Motor neuron (in vitro differentiated cells): ENCODE measurements at regions not wholly inside any gene's neighbourhood (a gene's known extent, or its start where the extent isn't known, plus 50 kb on each side); places are given as distances from the start of the nearest gene placed in this dataset.

Source experiments
- ATAC-seq, 8 experiments: fragments of 200-7000 bp; cut with Tn5 transposase; replicated peaks in 6 of 8; 2 replicates each; pipeline ENCODE4 v1.8.0; 2021; ENCODE audit warnings: mild to moderate bottlenecking in 8 of 8, moderate library complexity in 8 of 8
- H3K27ac ChIP-seq, 2 donors: fragments of 250-450 bp; sonication (Bioruptor Pico); 2 replicates each; pipeline ENCODE4 v1.9.0; 2021; ENCODE audit warnings: antibody characterized with exemption in 2 of 2, mild to moderate bottlenecking in 2 of 2, moderate library complexity in 1 of 2
- H3K4me1 ChIP-seq, 2 donors: fragments of 250-450 bp; sonication (Bioruptor Pico); replicated peaks in 1 of 2; 2 replicates each; pipeline ENCODE4 v1.6.1; 2021; ENCODE audit warnings: antibody characterized with exemption in 2 of 2, mild to moderate bottlenecking in 2 of 2, moderate library complexity in 1 of 2
- H3K4me3 ChIP-seq, 5 donors: fragments of 250-450 bp; sonication (Bioruptor Pico); 2 replicates each; pipeline ENCODE4 v1.9.0; 2021; ENCODE audit warnings: antibody characterized with exemption in 5 of 5, mild to moderate bottlenecking in 5 of 5, moderate library complexity in 4 of 5
- WGBS, 10 experiments: fragments of 450-650 bp; shearing (Covaris generic); methylation state at CpG; one replicate each; pipeline ENCODE4 v1.0.0; 2022; 5-methylcytosine and 5-hydroxymethylcytosine counted together
- in situ Hi-C, 9 experiments: fragments of 400-800 bp; cut with MboI; loops; one replicate each; pipeline ENCODE4 v1.15.0; 2021; ENCODE audit warnings: low sequenced_read_pairs in 9 of 9, low pct_unique_long_range_greater_than_20kb in 2 of 9; ENCODE audit not compliant: unreplicated experiment in 9 of 9

GRCh38 chr18:47543080-47543479, 291.6 kb upstream of the SKOR2 start:
- WGBS, 10 experiments: 0 to 93% (median 71%) methylated on average over 1 to 3 of the region's 3 CpGs
- no peak for ATAC-seq
- in situ Hi-C loops: no loop called here

GRCh38 chr18:47542551-47542950, 291.1 kb upstream of the SKOR2 start:
- Histone ChIP-seq H3K4me1 (peaks cover 0 to 3% of the 10 kb centered on the region in 2 donors), H3K27ac (no peak overlapping the region), H3K4me3 (no peak overlapping the region)
- in situ Hi-C loops: no loop called here
- peak in 4 of 8 experiments; percentile 27 to 62 (median 41) for ATAC-seq
- WGBS, 10 experiments: 0 to 80% (median 47%) methylated on average over 2 of the region's 2 CpGs; no CpG with 5 or more reads in 4 of the 10 experiments

More at GRCh38 chr18:47543080-47543479, 291.6 kb upstream of the SKOR2 start:
- Histone ChIP-seq H3K27ac (no peak overlapping the region), H3K4me1 (peaks cover 0 to 3% of the 10 kb centered on the region in 2 donors), H3K4me3 (no peak overlapping the region)

- WGBS, 10 experiments: 71 to 100% (median 90%) methylated on average over 1 to 7 of the region's 27 CpGs; no CpG with 5 or more reads in 7 of the 10 experiments
These were observed 280.3 kb upstream of the SKOR2 start for GRCh38 chr18:47531717-47532116.

GRCh38 chr18:47530695-47531094, 279.2 kb upstream of the SKOR2 start:
- in situ Hi-C loops: no loop called here
- no peak for ATAC-seq
- no peak overlapping the region for H3K27ac ChIP-seq
- WGBS, 10 experiments: 0 to 93% (median 57%) methylated on average over 1 to 2 of the region's 3 CpGs; no CpG with 5 or more reads in 4 of the 10 experiments
- H3K4me1 ChIP-seq: peaks cover 0 to 5% of the 10 kb centered on the region in 2 donors
- no peak overlapping the region for H3K4me3 ChIP-seq

More at GRCh38 chr18:47531717-47532116, 280.3 kb upstream of the SKOR2 start:
- peaks cover 0 to 5% of the 10 kb centered on the region in 2 donors for H3K4me1 ChIP-seq
- no peak overlapping the region for H3K27ac ChIP-seq
- ATAC-seq: peak in 2 of 8 experiments; percentile 34 to 61
- H3K4me3 ChIP-seq: no peak overlapping the region
- in situ Hi-C loops: no loop called here

- 29 to 100% (median 77%) methylated on average over 1 of the region's 1 CpG; no CpG with 5 or more reads in 4 of the 10 experiments for WGBS, 10 experiments
- no peak for ATAC-seq
- no peak overlapping the region for H3K4me3 ChIP-seq
- H3K27ac ChIP-seq: no peak overlapping the region
- H3K4me1 ChIP-seq: peaks cover 0 to 5% of the 10 kb centered on the region in 2 donors
- in situ Hi-C loops: no loop called here
These were observed 276.9 kb upstream of the SKOR2 start for GRCh38 chr18:47528343-47528742.

- 73 to 100% methylated on average over 1 to 3 of the region's 24 CpGs; no CpG with 5 or more reads in 8 of the 10 experiments for WGBS, 10 experiments
- in situ Hi-C loops: no loop called here
- H3K4me1 ChIP-seq: peaks cover 0 to 1% of the 10 kb centered on the region in 2 donors
- no peak overlapping the region for H3K4me3 ChIP-seq
- no peak overlapping the region for H3K27ac ChIP-seq
- ATAC-seq: peak in 1 of 8 experiments; percentile 24
These were observed 274.7 kb upstream of the SKOR2 start for GRCh38 chr18:47526147-47526546.

GRCh38 chr18:47522359-47522758, 270.9 kb upstream of the SKOR2 start:
- ATAC-seq: no peak
- Histone ChIP-seq H3K4me1 (no peaks in the 10 kb centered on the region), H3K27ac (no peak overlapping the region), H3K4me3 (no peak overlapping the region)
- in situ Hi-C loops: no loop called here
- WGBS, 10 experiments: 0 to 100% (median 100%) methylated on average over 1 to 2 of the region's 2 CpGs; no CpG with 5 or more reads in 3 of the 10 experiments

- Histone ChIP-seq H3K4me3 (no peak overlapping the region), H3K27ac (no peak overlapping the region), H3K4me1 (no peaks in the 10 kb centered on the region)
- no peak for ATAC-seq
- in situ Hi-C loops: no loop called here
- 50 to 100% (median 97%) methylated on average over 1 to 6 of the region's 9 CpGs; no CpG with 5 or more reads in 5 of the 10 experiments for WGBS, 10 experiments
These were observed 268.8 kb upstream of the SKOR2 start for GRCh38 chr18:47520263-47520662.

GRCh38 chr18:47519706-47520105, 268.2 kb upstream of the SKOR2 start:
- in situ Hi-C loops: no loop called here

GRCh38 chr18:47519277-47519676, 267.8 kb upstream of the SKOR2 start:
- WGBS, 10 experiments: 0 to 100% (median 77%) methylated on average over 1 to 5 of the region's 5 CpGs; no CpG with 5 or more reads in 1 of the 10 experiments
- H3K4me1 ChIP-seq: no peaks in the 10 kb centered on the region
- no peak overlapping the region for H3K4me3 ChIP-seq
- ATAC-seq: no peak
- in situ Hi-C loops: no loop called here
- no peak overlapping the region for H3K27ac ChIP-seq

More at GRCh38 chr18:47519706-47520105, 268.2 kb upstream of the SKOR2 start:
- H3K4me1 ChIP-seq: no peaks in the 10 kb centered on the region
- ATAC-seq: no peak
- no peak overlapping the region for H3K4me3 ChIP-seq
- H3K27ac ChIP-seq: no peak overlapping the region

- in situ Hi-C loops: no loop called here
- Histone ChIP-seq H3K4me3 (no peak overlapping the region), H3K4me1 (peaks cover 4 to 18% of the 10 kb centered on the region in 2 donors), H3K27ac (no peak overlapping the region)
- no peak for ATAC-seq
- 0 to 100% (median 83%) methylated on average over 1 to 3 of the region's 3 CpGs; no CpG with 5 or more reads in 4 of the 10 experiments for WGBS, 10 experiments
These were observed 262.2 kb upstream of the SKOR2 start for GRCh38 chr18:47513614-47514013.

GRCh38 chr18:47512726-47513435, 261.4 kb upstream of the SKOR2 start:
- no peak overlapping the region for H3K27ac ChIP-seq
- no peak for ATAC-seq
- WGBS, 10 experiments: 7 to 91% (median 53%) methylated on average over 1 to 11 of the region's 13 CpGs
- H3K4me1 ChIP-seq: peaks cover 4 to 18% of the 10 kb centered on the region in 2 donors
- in situ Hi-C loops: no loop called here
- no peak overlapping the region for H3K4me3 ChIP-seq

- no peak for ATAC-seq
- in situ Hi-C loops: no loop called here
- Histone ChIP-seq H3K27ac (no peak overlapping the region), H3K4me3 (no peak overlapping the region), H3K4me1 (peaks cover 7 to 26% of the 10 kb centered on the region in 2 donors)
- 20 to 100% (median 50%) methylated on average over 1 to 6 of the region's 6 CpGs for WGBS, 10 experiments
These were observed 260.6 kb upstream of the SKOR2 start for GRCh38 chr18:47512056-47512455.

- 14 to 100% (median 75%) methylated on average over 1 to 4 of the region's 4 CpGs; no CpG with 5 or more reads in 1 of the 10 experiments for WGBS, 10 experiments
- in situ Hi-C loops: no loop called here
- H3K4me1 ChIP-seq: peaks cover 7 to 27% of the 10 kb centered on the region in 2 donors
These were observed 259.4 kb upstream of the SKOR2 start for GRCh38 chr18:47510831-47511230.

More at GRCh38 chr18:47510831-47511230, 259.4 kb upstream of the SKOR2 start:
- no peak for ATAC-seq
- no peak overlapping the region for H3K27ac ChIP-seq
- no peak overlapping the region for H3K4me3 ChIP-seq
